HL-60 (cell line): ENCODE measurements at regions not wholly inside any gene's neighbourhood (a gene's known extent, or its start where the extent isn't known, plus 50 kb on each side); places are given as distances from the start of the nearest gene placed in this dataset.

Source experiments
- DNase-seq, 2 experiments: peaks; one replicate each; pipeline ENCODE4 v3.0.0-alpha.2; 2010 to 2020; ENCODE audit warnings: low read depth in 1 of 2, low spot score in 1 of 2
- H3K27ac ChIP-seq: fragments of 250-450 bp; sonication (Bioruptor Pico); replicated peaks from 2 replicates; pipeline ENCODE4 v1.5.1; 2020; ENCODE audit warnings: mild to moderate bottlenecking, moderate library complexity
- H3K27me3 ChIP-seq: fragments of 250-450 bp; sonication (Bioruptor Pico); 2 replicates; pipeline ENCODE4 v1.5.1; 2021; ENCODE audit warnings: mild to moderate bottlenecking, moderate library complexity; ENCODE audit not compliant: insufficient read depth, poor library complexity, severe bottlenecking
- H3K4me3 ChIP-seq: replicated peaks from 2 replicates; pipeline ENCODE4 v1.5.1; 2011; ENCODE audit warnings: mild to moderate bottlenecking, control low read depth, low read length; ENCODE audit not compliant: insufficient read depth
- CTCF ChIP-seq: IDR thresholded peaks from one replicate; pipeline ENCODE4 v1.5.1; 2011; ENCODE audit warnings: low read length, control low read depth, inconsistent platforms; ENCODE audit not compliant: insufficient read depth
- GABPA ChIP-seq: IDR thresholded peaks from 2 replicates; pipeline ENCODE4 v1.6.1; 2012; ENCODE audit warnings: low read depth
- POLR2AphosphoS5 ChIP-seq: IDR thresholded peaks from 2 replicates; pipeline ENCODE4 v1.6.1; 2012; ENCODE audit warnings: low read depth
- REST ChIP-seq: IDR thresholded peaks from 2 replicates; pipeline ENCODE4 v1.6.1; 2012; ENCODE audit warnings: low read depth; ENCODE audit not compliant: insufficient replicate concordance
- SPI1 ChIP-seq: IDR thresholded peaks from 2 replicates; pipeline ENCODE4 v1.6.1; 2012; ENCODE audit warnings: low read depth, mild to moderate bottlenecking, borderline replicate concordance

GRCh38 chr3:15977090-15977489, 179.3 kb upstream of the ANKRD28 start:
- no peaks in the 10 kb centered on the region for H3K27me3 ChIP-seq
- H3K4me3 ChIP-seq: no peak overlapping the region
- H3K27ac ChIP-seq: no peak overlapping the region
- no peak for DNase-seq
- TF ChIP-seq REST (no peak), SPI1 (no peak), CTCF (no peak), GABPA (no peak), POLR2AphosphoS5 (no peak)

- no peak for DNase-seq
- H3K4me3 ChIP-seq: no peak overlapping the region
- no peak overlapping the region for H3K27ac ChIP-seq
- H3K27me3 ChIP-seq: no peaks in the 10 kb centered on the region
- TF ChIP-seq SPI1 (no peak), GABPA (no peak), POLR2AphosphoS5 (no peak), REST (no peak), CTCF (no peak)
Measured at GRCh38 chr3:15977598-15978232, 179.9 kb upstream of the ANKRD28 start.

GRCh38 chr3:15978801-15979200, 181.0 kb upstream of the ANKRD28 start:
- H3K27ac ChIP-seq: no peak overlapping the region
- TF ChIP-seq REST: no peak
- no peak for TF ChIP-seq SPI1
- no peak for TF ChIP-seq CTCF
- no peak for TF ChIP-seq GABPA
- no peak for TF ChIP-seq POLR2AphosphoS5
- DNase-seq: no peak
- no peak overlapping the region for H3K4me3 ChIP-seq
- H3K27me3 ChIP-seq: no peaks in the 10 kb centered on the region
